Forelimb muscle (tissue), 1 donor: ENCODE measurements at regions not wholly inside any gene's neighbourhood (a gene's known extent, or its start where the extent isn't known, plus 50 kb on each side); places are given as distances from the start of the nearest gene placed in this dataset.
A peak's percentile ranks its signal among the peaks of the same experiment; 100 is the strongest.
"Not testable (repeated sequence)": the region's sequence is repeated elsewhere in the genome, so short reads cannot be mapped to it uniquely, and the experiment has no call there.

Experiments
- DNase-seq: peaks from one replicate; pipeline ENCODE4 v3.0.0-alpha.2; 2013; ENCODE audit warnings: low read depth

- DNase-seq: no peak
These were observed 859.2 kb upstream of the PRKX start for GRCh38 chrX:4572691-4573090.

GRCh38 chrX:4570151-4570550 is 856.7 kb upstream of the PRKX start:
- DNase-seq: no peak

GRCh38 chrX:4560192-4560591 is 846.7 kb upstream of the PRKX start:
- DNase-seq: no peak

GRCh38 chrX:4550018-4550417 is 836.6 kb upstream of the PRKX start:
- no peak for DNase-seq

GRCh38 chrX:4547213-4547836 is 833.9 kb upstream of the PRKX start:
- DNase-seq: peak; percentile 17

- not testable (repeated sequence) for DNase-seq
These were observed 832.7 kb upstream of the PRKX start for GRCh38 chrX:4546178-4546577.

GRCh38 chrX:4528247-4528646 is 814.8 kb upstream of the PRKX start:
- DNase-seq: no peak

- no peak for DNase-seq
These were observed 772.5 kb upstream of the PRKX start for GRCh38 chrX:4485912-4486311.

GRCh38 chrX:4484266-4484665 is 770.8 kb upstream of the PRKX start:
- DNase-seq: no peak

- no peak for DNase-seq
These were observed 738.1 kb upstream of the PRKX start for GRCh38 chrX:4451591-4451990.

- no peak for DNase-seq
These were observed 736.7 kb upstream of the PRKX start for GRCh38 chrX:4450177-4450576.

- no peak for DNase-seq
These were observed 722.5 kb upstream of the PRKX start for GRCh38 chrX:4435905-4436304.

- no peak for DNase-seq
These were observed 684.0 kb upstream of the PRKX start for GRCh38 chrX:4397471-4397870.

GRCh38 chrX:4382273-4382672 is 668.8 kb upstream of the PRKX start:
- DNase-seq: no peak

GRCh38 chrX:4380710-4381109 is 667.3 kb upstream of the PRKX start:
- no peak for DNase-seq

- DNase-seq: no peak
These were observed 665.6 kb upstream of the PRKX start for GRCh38 chrX:4379071-4379470.

- no peak for DNase-seq
These were observed 660.3 kb upstream of the PRKX start for GRCh38 chrX:4373791-4374190.

- DNase-seq: no peak
These were observed 645.1 kb upstream of the PRKX start for GRCh38 chrX:4358577-4358976.

GRCh38 chrX:4322916-4323315 is 609.5 kb upstream of the PRKX start:
- DNase-seq: no peak

GRCh38 chrX:4320436-4320947 is 607.0 kb upstream of the PRKX start:
- DNase-seq: no peak

GRCh38 chrX:4315891-4316290 is 602.4 kb upstream of the PRKX start:
- no peak for DNase-seq

GRCh38 chrX:4314586-4314985 is 601.1 kb upstream of the PRKX start:
- DNase-seq: no peak

GRCh38 chrX:4277122-4277521 is 563.7 kb upstream of the PRKX start:
- DNase-seq: no peak

GRCh38 chrX:4268676-4269075 is 555.2 kb upstream of the PRKX start:
- DNase-seq: no peak
